Endometrium (tissue), 2 donors: ENCODE measurements at regions not wholly inside any gene's neighbourhood (a gene's known extent, or its start where the extent isn't known, plus 50 kb on each side); places are given as distances from the start of the nearest gene placed in this dataset.
"Not testable (repeated sequence)": the region's sequence is repeated elsewhere in the genome, so short reads cannot be mapped to it uniquely, and the experiment has no call there.

Experiments
- FAIRE-seq: peaks from 2 replicates; lab custom pipeline; 2012; peaks lifted over from hg19 to GRCh38; lab: Jason Lieb, UNC
- donor health status: control.
- donor health status: control.

- no peak for FAIRE-seq
Observed at GRCh38 chr6:112651239-112651638, 304.1 kb downstream of the RFPL4B start.

- no peak for FAIRE-seq
Observed at GRCh38 chr6:112659912-112660311, 312.8 kb downstream of the RFPL4B start.

- no peak for FAIRE-seq
Observed at GRCh38 chr6:112660626-112661025, 313.5 kb downstream of the RFPL4B start.

GRCh38 chr6:112663698-112664097 is 316.6 kb downstream of the RFPL4B start:
- no peak for FAIRE-seq

GRCh38 chr6:112665114-112665513 is 318.0 kb downstream of the RFPL4B start:
- no peak for FAIRE-seq

GRCh38 chr6:112665815-112666214 is 318.7 kb downstream of the RFPL4B start:
- no peak for FAIRE-seq

- no peak for FAIRE-seq
Observed at GRCh38 chr6:112667427-112667826, 320.3 kb downstream of the RFPL4B start.

- FAIRE-seq, result peak; percentile 82
Observed at GRCh38 chr6:112680091-112680490, 333.0 kb downstream of the RFPL4B start.

GRCh38 chr6:112682071-112682470 is 334.9 kb downstream of the RFPL4B start:
- FAIRE-seq, result no peak

GRCh38 chr6:112683106-112683505 is 336.0 kb downstream of the RFPL4B start:
- FAIRE-seq, result no peak

GRCh38 chr6:112683926-112684325 is 336.8 kb downstream of the RFPL4B start:
- no peak for FAIRE-seq

GRCh38 chr6:112685521-112686220 is 338.5 kb downstream of the RFPL4B start:
- FAIRE-seq, result not testable (repeated sequence)

- FAIRE-seq, result not testable (repeated sequence)
Observed at GRCh38 chr6:112688487-112689165, 341.5 kb downstream of the RFPL4B start.

- not testable (repeated sequence) for FAIRE-seq
Observed at GRCh38 chr6:112689183-112689858, 342.2 kb downstream of the RFPL4B start.

- peak; percentile 82 for FAIRE-seq
Observed at GRCh38 chr6:112690497-112691202, 343.5 kb downstream of the RFPL4B start.

GRCh38 chr6:112691289-112691688 is 344.2 kb downstream of the RFPL4B start:
- FAIRE-seq, result no peak

GRCh38 chr6:112695001-112695400 is 347.9 kb downstream of the RFPL4B start:
- no peak for FAIRE-seq

GRCh38 chr6:112697265-112697664 is 350.1 kb downstream of the RFPL4B start:
- no peak for FAIRE-seq

- no peak for FAIRE-seq
Observed at GRCh38 chr6:112701201-112701600, 354.1 kb downstream of the RFPL4B start.

GRCh38 chr6:112710710-112711109 is 363.6 kb downstream of the RFPL4B start:
- FAIRE-seq, result no peak

- no peak for FAIRE-seq
Observed at GRCh38 chr6:112713402-112713801, 366.3 kb downstream of the RFPL4B start.

GRCh38 chr6:112717401-112717800 is 370.3 kb downstream of the RFPL4B start:
- FAIRE-seq, result no peak

GRCh38 chr6:112717856-112718255 is 370.7 kb downstream of the RFPL4B start:
- no peak for FAIRE-seq
